GM23248 (cell line): ENCODE measurements at regions not wholly inside any gene's neighbourhood (a gene's known extent, or its start where the extent isn't known, plus 50 kb on each side); places are given as distances from the start of the nearest gene placed in this dataset.

Experiments
- EZH2 ChIP-seq: fragments of 200-600 bp; sonication (generic); IDR thresholded peaks from 2 replicates; pipeline ENCODE4 v1.6.1; 2018; ENCODE audit warnings: antibody characterized with exemption, mild to moderate bottlenecking; ENCODE audit not compliant: insufficient read depth, poor library complexity, severe bottlenecking
- EZH2phosphoT487 ChIP-seq: fragments of 200-600 bp; sonication (generic); IDR thresholded peaks from 2 replicates; pipeline ENCODE4 v1.6.1; 2018; ENCODE audit warnings: antibody characterized with exemption, moderate library complexity, mild to moderate bottlenecking, low read depth; ENCODE audit not compliant: insufficient read depth

- TF ChIP-seq EZH2phosphoT487 (no peak), EZH2 (no peak)
Observed at GRCh38 chr13:46468570-46469463, 81.8 kb upstream of the RUBCNL start.
